ENCODE measurements at regions not wholly inside any gene's neighbourhood (a gene's known extent, or its start where the extent isn't known, plus 50 kb on each side); places are given as distances from the start of the nearest gene placed in this dataset.
A peak's percentile ranks its signal among the peaks of the same experiment; 100 is the strongest.
"Not testable (repeated sequence)": the region's sequence is repeated elsewhere in the genome, so short reads cannot be mapped to it uniquely, and the experiment has no call there.

DNA sequence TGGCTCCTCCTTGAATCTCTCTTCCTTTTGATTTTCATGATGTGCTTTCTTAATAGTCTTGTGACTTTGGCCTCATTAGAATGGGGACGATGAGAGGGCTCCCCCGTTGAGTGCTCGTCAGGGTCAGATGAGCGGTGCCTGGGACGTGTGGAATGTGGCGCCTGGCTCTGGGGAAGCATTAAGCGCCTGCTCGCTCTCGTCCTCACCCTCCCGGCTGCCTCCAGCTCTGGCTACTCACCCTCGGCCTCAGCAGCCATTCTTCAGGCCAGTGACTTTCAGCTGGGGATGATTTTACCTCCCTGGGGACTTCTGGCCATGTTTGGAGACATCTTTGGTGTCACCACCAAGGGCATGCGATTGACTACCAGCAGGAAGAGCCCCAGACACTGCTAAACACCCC, 69.7 kb downstream of the RPS6KA4 start:
- Mint-ChIP-seq H3K27me3 (peaks cover 3% of the 10 kb centered on the region), H3K36me3 (no peaks in the 10 kb centered on the region), H3K4me3 (no peak overlapping the region), H3K9me3 (no peaks in the 10 kb centered on the region), H3K4me1 (no peaks in the 10 kb centered on the region), H3K27ac (no peak overlapping the region)
- DNase-seq: no peak

DNA sequence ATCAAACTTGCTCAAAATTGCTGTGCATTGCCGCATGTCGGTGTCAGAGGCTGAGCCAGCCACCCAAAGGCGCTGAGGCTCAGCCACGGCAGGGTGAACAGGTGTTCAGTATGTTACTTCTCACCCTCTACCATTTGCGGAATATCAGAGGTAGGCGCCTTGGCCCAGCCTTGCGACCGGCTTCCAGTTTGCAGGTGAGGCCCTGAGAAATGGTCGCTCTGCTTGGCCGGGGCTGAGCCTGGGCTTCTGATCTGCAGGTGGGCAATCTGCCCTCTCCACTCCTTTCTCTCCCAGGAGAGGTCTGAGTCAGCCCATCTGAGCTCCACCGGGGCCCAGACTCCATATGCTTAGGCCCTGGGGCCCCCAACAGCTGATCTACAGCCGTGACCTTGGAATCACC, 71.0 kb downstream of the RPS6KA4 start:
- no peaks in the 10 kb centered on the region for H3K9me3 Mint-ChIP-seq
- H3K27me3 Mint-ChIP-seq: no peaks in the 10 kb centered on the region
- H3K27ac Mint-ChIP-seq: no peak overlapping the region
- DNase-seq: no peak
- H3K36me3 Mint-ChIP-seq: no peaks in the 10 kb centered on the region
- no peak overlapping the region for H3K4me3 Mint-ChIP-seq
- no peaks in the 10 kb centered on the region for H3K4me1 Mint-ChIP-seq

DNA sequence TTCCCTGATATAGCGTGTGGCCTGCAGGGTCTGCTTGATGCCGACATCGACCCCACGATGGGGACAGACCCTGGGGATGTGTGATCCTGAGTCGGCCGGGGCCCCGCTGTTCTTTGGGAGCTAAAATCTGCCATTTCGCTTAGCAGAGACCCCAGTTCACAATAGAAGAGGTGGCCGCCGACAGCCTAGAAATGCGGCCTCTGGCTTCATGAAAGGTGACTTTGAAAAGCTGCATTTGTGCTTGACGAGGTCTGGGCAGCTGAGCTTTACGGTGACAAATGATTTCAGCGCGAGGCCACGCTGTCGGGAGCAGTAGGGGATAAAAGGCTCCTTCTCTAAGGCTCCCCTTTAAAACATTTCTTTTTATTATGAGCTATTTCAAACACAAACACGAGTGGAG, 71.7 kb downstream of the RPS6KA4 start:
- Mint-ChIP-seq H3K27ac (no peak overlapping the region), H3K36me3 (no peaks in the 10 kb centered on the region), H3K4me3 (no peak overlapping the region), H3K27me3 (no peaks in the 10 kb centered on the region), H3K9me3 (no peaks in the 10 kb centered on the region), H3K4me1 (no peaks in the 10 kb centered on the region)
- no peak for DNase-seq

DNA sequence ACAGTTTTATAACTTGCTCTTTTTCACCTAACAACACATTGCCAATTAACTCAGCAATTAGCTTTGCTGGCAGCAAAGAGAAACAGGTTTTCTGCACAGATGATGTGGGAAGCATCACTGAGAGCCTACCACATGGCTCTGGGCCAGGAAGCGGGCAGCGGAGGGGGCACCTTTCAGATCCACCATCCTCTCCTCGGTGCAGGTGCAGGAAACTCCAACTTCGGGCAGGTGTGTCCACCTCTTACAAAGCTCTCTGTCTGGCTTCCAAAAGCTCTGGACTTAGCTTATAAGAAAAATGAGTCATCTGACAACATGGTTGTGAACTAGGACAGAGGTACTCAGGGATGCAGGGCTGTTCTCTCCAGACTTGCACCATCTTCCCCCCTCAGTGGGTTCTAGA, 77.0 kb downstream of the RPS6KA4 start:
- Mint-ChIP-seq H3K36me3 (no peaks in the 10 kb centered on the region), H3K4me1 (no peaks in the 10 kb centered on the region), H3K27ac (no peak overlapping the region), H3K9me3 (no peaks in the 10 kb centered on the region), H3K27me3 (peaks cover 8% of the 10 kb centered on the region), H3K4me3 (no peak overlapping the region)
- no peak for DNase-seq

DNA sequence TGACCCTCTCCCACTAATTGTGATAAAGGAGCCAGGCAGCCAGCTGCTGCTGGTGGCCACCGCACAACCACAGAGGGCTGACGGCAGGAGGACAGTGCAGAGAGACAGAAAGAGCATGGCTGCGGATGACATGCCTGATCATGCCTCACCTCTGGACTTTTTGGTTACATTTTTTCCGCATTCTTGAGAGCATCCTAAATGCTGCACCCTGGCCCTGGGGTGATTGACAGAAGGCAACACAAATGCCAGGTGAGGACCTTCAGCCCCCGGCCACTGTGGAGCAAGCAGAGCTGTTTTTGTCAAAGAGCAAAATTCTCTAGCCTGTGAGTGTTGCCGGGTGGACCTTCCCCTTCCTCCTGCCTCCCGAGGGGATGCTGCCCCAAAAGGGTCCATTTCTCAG, 78.5 kb downstream of the RPS6KA4 start:
- Mint-ChIP-seq H3K36me3 (no peaks in the 10 kb centered on the region), H3K9me3 (no peaks in the 10 kb centered on the region), H3K27me3 (peaks cover 8% of the 10 kb centered on the region), H3K4me1 (no peaks in the 10 kb centered on the region), H3K4me3 (no peak overlapping the region), H3K27ac (no peak overlapping the region)
- no peak for DNase-seq

DNA sequence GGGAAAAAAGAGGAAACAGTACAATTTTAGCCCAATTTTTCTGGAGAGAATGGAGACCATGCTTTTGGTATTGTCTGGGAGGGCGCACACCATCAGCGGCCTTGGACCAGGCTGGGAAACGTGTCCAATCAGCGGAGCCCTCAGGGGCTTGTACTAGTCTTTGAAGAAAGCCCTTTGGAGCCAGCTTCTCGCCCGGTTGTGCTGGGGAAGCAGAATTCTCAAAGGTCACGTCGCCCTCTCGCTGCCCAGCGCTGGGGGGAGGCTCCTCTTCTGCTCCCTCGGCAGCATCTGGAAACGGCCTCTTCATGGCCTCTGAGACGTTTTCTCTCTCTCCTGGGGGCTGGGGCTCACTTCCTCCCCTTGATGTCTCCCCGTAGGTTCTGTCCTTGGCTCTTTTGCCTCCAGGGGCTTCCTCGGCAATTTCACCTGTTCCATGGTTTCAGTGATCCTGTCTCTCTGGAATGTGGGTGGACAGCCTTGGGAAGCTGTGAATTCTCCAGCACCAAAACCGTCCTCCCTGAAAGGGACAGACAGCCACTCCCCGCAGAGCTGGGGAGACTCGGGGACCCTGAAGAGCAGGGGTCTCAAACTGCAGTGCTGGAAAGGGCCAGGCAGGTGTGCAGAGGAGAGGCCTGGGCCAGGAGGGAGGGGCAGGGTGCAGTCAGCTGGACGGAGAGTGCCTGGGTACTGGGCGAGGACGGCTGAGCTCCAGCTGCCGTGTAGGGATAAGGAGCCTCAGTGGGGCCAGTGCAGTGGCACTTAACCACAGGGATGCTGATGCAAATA, 80.2 kb downstream of the RPS6KA4 start:
- H3K9me3 Mint-ChIP-seq: no peaks in the 10 kb centered on the region
- no peak overlapping the region for H3K27ac Mint-ChIP-seq
- DNase-seq: no peak
- no peaks in the 10 kb centered on the region for H3K4me1 Mint-ChIP-seq
- H3K27me3 Mint-ChIP-seq: peaks cover 8% of the 10 kb centered on the region
- no peaks in the 10 kb centered on the region for H3K36me3 Mint-ChIP-seq
- no peak overlapping the region for H3K4me3 Mint-ChIP-seq

DNA sequence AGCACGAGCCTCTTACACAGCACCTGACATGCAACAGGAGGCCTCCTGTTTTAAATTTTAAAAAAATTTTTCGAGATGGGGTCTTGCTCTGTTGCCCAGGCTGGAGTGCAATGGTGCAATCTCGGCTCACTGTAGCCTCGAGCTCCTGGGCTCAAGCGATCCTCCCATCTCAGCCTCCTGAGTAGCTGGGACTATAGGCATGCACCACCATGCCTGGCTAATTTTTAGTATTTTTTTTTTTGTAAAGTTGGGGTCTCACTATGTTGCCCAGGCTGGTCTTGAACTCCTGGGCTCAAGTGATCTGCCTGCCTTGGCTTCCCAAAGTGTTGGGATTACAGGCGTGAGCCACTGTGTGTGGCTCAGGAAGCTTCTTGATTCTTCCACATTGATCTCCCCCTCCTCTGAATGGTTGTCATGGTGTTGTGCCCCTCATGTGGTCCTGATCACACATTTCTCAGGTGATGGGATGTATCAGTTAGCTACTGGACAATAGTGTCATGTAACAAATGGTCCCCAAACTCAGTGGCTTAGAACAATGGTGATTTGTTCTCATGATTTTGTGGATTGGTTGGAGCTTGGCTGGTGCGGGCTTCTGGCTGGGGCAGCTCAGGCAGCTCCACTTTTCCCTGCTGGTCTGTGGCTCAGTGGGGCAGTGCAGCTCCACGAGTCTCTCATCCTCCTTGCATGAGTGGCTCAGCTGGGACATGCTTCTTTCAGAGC, 81.0 kb downstream of the RPS6KA4 start:
- H3K36me3 Mint-ChIP-seq, DNase-seq, H3K27ac Mint-ChIP-seq, H3K9me3 Mint-ChIP-seq, H3K27me3 Mint-ChIP-seq, H3K4me3 Mint-ChIP-seq, H3K4me1 Mint-ChIP-seq: not testable (repeated sequence)

DNA sequence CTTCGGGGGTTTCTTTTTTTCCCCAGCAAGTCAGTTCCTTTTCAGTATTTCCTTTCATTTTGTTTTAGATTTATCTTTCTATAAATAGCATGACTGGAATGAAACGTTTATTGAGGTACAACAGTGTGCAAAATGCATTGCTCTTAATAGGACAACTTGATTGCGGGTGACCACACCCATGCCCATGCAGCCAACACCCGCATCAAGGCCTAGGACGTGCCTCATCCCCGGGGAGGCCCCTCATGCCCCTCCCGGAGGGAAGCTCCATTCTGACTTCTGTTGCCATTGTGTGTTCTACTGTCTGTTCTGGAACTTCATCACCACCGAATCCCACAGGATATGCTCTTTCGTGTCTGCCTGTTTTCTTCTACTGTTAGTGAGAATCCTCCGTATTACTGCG, 82.2 kb downstream of the RPS6KA4 start:
- H3K27ac Mint-ChIP-seq: no peak overlapping the region
- no peaks in the 10 kb centered on the region for H3K4me1 Mint-ChIP-seq
- no peaks in the 10 kb centered on the region for H3K36me3 Mint-ChIP-seq
- peaks cover 8% of the 10 kb centered on the region for H3K27me3 Mint-ChIP-seq
- no peak overlapping the region for H3K4me3 Mint-ChIP-seq
- no peaks in the 10 kb centered on the region for H3K9me3 Mint-ChIP-seq
- no peak for DNase-seq

DNA sequence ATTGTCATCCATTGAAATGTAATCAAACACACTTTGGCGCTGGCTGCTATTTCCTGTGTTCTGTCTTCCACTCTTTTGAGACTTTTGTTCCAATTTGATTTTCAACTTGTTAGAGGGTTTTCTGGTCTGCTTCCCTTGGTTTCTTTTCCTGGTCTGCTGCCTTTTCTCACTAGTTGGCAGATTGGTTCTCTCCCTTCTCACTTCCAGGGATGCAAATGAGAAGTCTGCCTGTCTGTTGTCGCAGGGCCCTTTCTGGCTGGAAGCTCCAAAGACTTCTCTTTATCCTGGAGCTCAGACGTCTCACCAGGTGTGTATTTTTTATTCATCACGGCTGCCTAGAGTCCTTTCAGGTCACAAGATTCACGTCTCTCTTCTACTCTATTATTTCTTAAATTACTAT, 84.0 kb downstream of the RPS6KA4 start:
- Mint-ChIP-seq H3K27ac (no peak overlapping the region), H3K4me1 (peaks cover 2% of the 10 kb centered on the region), H3K4me3 (no peak overlapping the region), H3K9me3 (no peaks in the 10 kb centered on the region), H3K27me3 (peaks cover 12% of the 10 kb centered on the region), H3K36me3 (no peaks in the 10 kb centered on the region)
- DNase-seq: no peak

DNA sequence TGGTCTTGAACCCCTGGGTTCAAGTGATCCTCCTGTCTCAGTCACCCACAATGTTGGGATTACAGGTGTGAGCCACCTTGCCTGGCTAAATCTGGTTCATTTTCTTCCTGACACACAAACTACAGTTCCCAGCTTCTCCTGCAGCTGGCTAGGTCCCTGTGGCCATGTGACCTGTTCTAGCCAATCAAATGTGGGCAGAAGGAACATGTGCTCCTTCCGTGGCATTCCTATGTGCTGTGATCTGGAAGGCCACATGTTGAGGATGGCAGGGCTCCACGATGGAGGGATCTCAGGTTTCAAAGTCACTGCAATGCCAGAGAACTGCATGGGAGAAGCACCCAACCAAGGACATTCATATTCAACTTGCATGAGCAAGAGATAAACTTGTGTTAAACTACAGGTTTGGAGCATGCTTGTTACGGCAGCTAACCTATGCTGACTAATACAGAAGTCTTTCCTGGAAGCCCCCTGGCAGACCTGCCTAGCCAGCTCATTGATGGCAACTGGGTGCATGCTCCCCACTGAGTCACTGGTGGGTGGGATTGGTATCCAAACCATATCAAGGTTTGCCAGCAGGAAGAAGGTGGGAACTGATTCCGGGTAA, 86.0 kb downstream of the RPS6KA4 start:
- H3K9me3 Mint-ChIP-seq: no peaks in the 10 kb centered on the region
- H3K27me3 Mint-ChIP-seq: peaks cover 22% of the 10 kb centered on the region
- no peak for DNase-seq
- no peak overlapping the region for H3K4me3 Mint-ChIP-seq
- no peaks in the 10 kb centered on the region for H3K36me3 Mint-ChIP-seq
- H3K27ac Mint-ChIP-seq: no peak overlapping the region
- peaks cover 17% of the 10 kb centered on the region for H3K4me1 Mint-ChIP-seq

DNA sequence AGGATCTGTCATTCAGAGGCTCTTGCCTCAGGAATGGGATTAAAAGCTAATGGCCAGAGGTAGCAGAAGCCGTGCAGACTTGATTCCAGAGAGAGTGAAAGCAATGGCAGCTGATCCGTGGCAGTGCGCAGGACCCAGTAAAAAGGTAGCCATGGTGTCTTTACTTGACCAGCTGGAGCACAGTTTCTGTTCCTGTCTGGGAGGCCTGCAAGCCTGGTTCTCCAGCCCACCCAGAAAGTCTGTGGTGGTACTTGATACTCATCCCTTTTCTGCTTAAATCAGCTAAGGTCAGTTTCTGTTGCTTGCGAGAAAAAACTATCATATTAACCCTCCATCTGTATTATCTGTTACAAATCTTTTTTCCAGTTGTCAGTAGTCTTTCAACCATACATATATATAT, 86.7 kb downstream of the RPS6KA4 start:
- no peaks in the 10 kb centered on the region for H3K36me3 Mint-ChIP-seq
- peaks cover 17% of the 10 kb centered on the region for H3K4me1 Mint-ChIP-seq
- H3K27ac Mint-ChIP-seq: no peak overlapping the region
- H3K4me3 Mint-ChIP-seq: no peak overlapping the region
- H3K9me3 Mint-ChIP-seq: no peaks in the 10 kb centered on the region
- DNase-seq: no peak
- H3K27me3 Mint-ChIP-seq: peaks cover 22% of the 10 kb centered on the region

DNA sequence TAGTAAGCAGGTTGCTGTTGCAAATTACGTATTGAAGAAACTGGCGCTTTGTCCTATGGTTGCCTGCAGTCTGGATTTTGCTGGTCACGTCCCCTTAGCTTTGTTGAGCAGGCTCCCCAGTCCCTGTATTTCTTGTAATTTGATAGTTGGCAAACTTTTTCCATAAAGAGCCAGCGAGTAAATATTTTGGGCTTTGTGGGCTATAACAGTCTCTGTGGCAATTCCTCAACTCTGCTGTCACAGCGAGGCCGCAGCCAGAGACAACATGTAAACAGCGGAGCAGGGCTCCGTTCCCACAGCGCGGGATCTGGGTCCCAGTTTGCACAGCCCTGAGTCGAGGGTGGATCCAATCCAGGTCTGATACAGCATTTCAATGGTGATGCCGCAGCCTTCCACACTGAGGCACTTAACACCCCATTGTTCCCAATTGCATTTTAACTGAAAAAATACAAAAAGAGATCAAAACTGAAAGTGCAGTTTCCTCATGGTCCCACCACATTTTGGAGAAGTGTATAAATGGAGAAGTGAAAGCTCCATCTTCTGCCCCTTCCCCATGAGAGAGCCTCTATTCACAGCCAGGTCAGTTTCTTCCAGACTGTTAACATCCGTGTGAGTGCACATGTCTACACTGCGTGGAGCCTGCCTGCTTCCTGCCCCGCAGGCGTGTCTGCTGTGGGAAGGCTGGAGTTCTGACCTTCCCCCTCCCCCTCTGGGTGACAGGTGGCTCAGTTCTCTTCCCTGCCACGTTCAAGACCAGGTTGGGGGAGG, 89.1 kb downstream of the RPS6KA4 start:
- H3K27ac Mint-ChIP-seq: no peak overlapping the region
- peaks cover 17% of the 10 kb centered on the region for H3K4me1 Mint-ChIP-seq
- H3K36me3 Mint-ChIP-seq: no peaks in the 10 kb centered on the region
- DNase-seq: no peak
- peaks cover 22% of the 10 kb centered on the region for H3K27me3 Mint-ChIP-seq
- H3K4me3 Mint-ChIP-seq: peak overlapping the region; percentile 73
- no peaks in the 10 kb centered on the region for H3K9me3 Mint-ChIP-seq

DNA sequence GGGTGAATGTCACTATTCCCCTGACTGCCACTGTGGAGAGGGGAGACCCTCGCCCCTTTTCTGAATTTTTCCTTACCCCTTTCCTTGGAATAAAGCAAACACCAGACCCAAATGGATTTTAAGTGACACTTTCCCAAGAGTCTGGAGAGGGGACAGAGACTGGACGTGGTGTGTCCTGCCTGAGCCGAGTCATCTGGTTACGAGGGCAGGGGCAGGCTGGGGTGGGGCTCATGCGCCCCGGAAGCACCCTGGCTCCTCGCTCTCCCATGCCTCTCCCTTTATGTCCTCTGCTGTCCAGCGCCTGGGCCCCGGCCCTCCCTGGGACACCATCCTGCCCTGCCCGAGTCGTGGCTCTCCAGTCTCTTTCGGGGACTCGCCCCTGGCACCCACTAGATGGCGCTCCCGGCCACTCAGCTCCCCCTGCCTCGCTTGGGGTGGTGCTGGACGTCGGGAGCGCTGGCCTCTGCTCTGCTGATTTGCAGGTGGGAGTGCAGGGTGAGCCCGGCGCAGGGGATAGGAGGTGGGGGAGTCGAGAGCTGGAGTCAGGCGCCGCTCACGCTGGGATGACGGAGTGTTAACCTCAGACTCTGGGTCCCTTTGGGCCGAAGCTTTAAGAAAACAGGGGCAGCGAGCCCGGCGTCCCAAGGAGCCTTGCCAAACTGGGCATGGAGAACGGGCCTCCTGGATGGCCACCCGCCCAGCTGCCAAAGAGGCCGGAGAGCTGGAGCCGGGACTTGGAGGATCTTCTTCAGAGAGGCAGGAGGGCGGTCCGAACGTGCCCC, 89.8 kb downstream of the RPS6KA4 start:
- peak; percentile 78 for DNase-seq
- Mint-ChIP-seq H3K4me3 (peak overlapping the region; percentile 73), H3K9me3 (no peaks in the 10 kb centered on the region), H3K27me3 (peaks cover 22% of the 10 kb centered on the region), H3K36me3 (no peaks in the 10 kb centered on the region), H3K4me1 (peaks cover 17% of the 10 kb centered on the region), H3K27ac (peak overlapping the region; percentile 38)

DNA sequence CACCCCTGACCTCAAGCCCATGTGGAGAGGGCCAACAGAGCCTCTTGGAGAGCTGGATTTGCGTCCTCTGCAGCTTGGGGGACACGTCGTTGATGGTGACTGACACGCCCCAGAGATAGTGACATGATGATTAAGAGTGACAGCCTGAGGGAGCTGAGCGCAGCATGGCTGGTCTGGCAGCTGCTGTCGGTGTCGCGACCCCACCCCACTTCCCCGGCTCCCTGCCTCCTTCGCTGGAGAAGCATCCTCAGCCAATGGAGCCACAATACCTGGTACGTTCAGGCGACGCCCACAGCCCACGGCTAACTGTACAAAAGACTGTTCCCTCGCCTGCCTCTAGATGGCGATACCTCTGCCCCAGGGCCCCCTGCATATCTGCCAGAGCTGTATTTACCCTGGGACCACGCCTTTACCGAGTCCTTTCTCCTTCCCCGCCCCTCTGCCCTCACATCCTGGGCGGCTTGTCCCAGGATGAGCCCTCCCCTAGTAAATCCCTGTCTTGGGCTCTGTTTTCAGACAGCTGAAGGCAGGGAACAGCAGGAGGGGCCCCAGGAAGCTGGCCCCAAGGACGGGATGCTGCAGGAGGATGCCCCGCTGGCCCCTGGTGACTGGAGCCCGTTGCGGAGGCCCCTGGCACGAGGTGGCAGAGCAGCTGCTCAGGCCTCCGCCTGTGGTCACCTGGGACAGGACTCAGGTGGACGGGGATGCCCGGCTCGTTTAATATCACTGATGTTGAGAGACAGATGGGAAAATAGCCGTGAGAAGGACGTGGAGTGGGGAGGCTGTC, 90.6 kb downstream of the RPS6KA4 start:
- H3K9me3 Mint-ChIP-seq: no peaks in the 10 kb centered on the region
- DNase-seq: peak; percentile 74
- peaks cover 22% of the 10 kb centered on the region for H3K27me3 Mint-ChIP-seq
- H3K4me1 Mint-ChIP-seq: peaks cover 17% of the 10 kb centered on the region
- H3K27ac Mint-ChIP-seq: no peak overlapping the region
- no peaks in the 10 kb centered on the region for H3K36me3 Mint-ChIP-seq
- peak overlapping the region; percentile 73 for H3K4me3 Mint-ChIP-seq
